ENCODE measurements at regions not wholly inside any gene's neighbourhood (a gene's known extent, or its start where the extent isn't known, plus 50 kb on each side); places are given as distances from the start of the nearest gene placed in this dataset.

GRCh38 chr9:89655990-89656657, 51.3 kb downstream of the GADD45G start:
- no peak for DNase-seq

GRCh38 chr9:89657295-89657694, 52.5 kb downstream of the GADD45G start:
- no peak for DNase-seq

GRCh38 chr9:89657765-89658164, 53.0 kb downstream of the GADD45G start:
- DNase-seq = no peak

- DNase-seq = no peak
These were observed 53.6 kb downstream of the GADD45G start for GRCh38 chr9:89658401-89658800.

- no peak for DNase-seq
These were observed 54.1 kb downstream of the GADD45G start for GRCh38 chr9:89658931-89659330.

- DNase-seq = no peak
These were observed 54.7 kb downstream of the GADD45G start for GRCh38 chr9:89659473-89659872.

GRCh38 chr9:89659891-89660685, 55.3 kb downstream of the GADD45G start:
- no peak for DNase-seq

- DNase-seq = no peak
These were observed 56.7 kb downstream of the GADD45G start for GRCh38 chr9:89661391-89661949.

- DNase-seq = peak; percentile 94 to 96
These were observed 57.3 kb downstream of the GADD45G start for GRCh38 chr9:89661956-89662717.

- no peak for DNase-seq
These were observed 58.2 kb downstream of the GADD45G start for GRCh38 chr9:89662718-89663613.

- DNase-seq = no peak
These were observed 58.8 kb downstream of the GADD45G start for GRCh38 chr9:89663614-89663970.

- DNase-seq = no peak
These were observed 59.2 kb downstream of the GADD45G start for GRCh38 chr9:89664010-89664409.

- no peak for DNase-seq
These were observed 60.1 kb downstream of the GADD45G start for GRCh38 chr9:89664896-89665329.

GRCh38 chr9:89666364-89666763, 61.6 kb downstream of the GADD45G start:
- no peak for DNase-seq

GRCh38 chr9:89666950-89667349, 62.1 kb downstream of the GADD45G start:
- DNase-seq = no peak

GRCh38 chr9:89667726-89668125, 62.9 kb downstream of the GADD45G start:
- peak; percentile 85 to 93 for DNase-seq

GRCh38 chr9:89668216-89668865, 63.5 kb downstream of the GADD45G start:
- peak; percentile 67 to 75 for DNase-seq

GRCh38 chr9:89668866-89669246, 64.0 kb downstream of the GADD45G start:
- no peak for DNase-seq

GRCh38 chr9:89669361-89669842, 64.6 kb downstream of the GADD45G start:
- DNase-seq = no peak

- no peak for DNase-seq
These were observed 65.3 kb downstream of the GADD45G start for GRCh38 chr9:89670114-89670513.

GRCh38 chr9:89670801-89671434, 66.1 kb downstream of the GADD45G start:
- DNase-seq = no peak

All from SHP77 (cell line).